ENCODE measurements at regions not wholly inside any gene's neighbourhood (a gene's known extent, or its start where the extent isn't known, plus 50 kb on each side); places are given as distances from the start of the nearest gene placed in this dataset.

DNA sequence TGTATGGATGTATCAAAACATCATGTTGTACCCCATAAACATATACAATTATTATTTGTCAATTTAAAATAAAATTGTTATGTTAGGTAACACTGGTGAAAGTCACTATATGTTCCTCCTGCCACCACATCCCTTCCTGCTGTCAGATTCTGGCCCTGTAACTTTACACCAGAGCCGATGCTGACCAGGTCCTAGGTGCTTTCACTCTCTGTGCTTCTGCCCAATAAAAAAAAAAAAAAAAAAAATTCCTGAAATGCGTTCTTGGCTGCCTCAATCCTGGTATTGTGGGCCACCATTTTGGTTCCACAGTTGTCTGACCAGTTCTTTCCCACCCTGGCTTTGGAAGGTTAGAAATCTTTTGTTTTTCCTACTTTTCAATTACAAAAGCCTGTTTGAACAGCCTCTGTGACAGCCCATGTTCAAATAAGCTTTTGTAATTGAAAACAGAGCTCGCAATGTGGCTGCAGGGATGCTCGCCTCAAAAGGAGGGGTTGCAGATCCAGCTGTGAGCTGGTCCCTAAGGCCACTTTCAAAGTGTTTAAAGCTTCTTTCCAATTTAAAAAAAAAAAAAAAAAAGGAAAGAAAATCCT lies 831.0 kb upstream of the EEF2KMT start:
- no peak for TF ChIP-seq POLR2AphosphoS5 (IDR thresholded peaks at IDR 0.05; ENCODE audit: low read depth, low read length)
- no peak for TF ChIP-seq POLR2A (IDR thresholded peaks at IDR 0.05; ENCODE audit: borderline replicate concordance, extremely low read depth, insufficient read depth, insufficient read length)
- TF ChIP-seq, protein P1, sequence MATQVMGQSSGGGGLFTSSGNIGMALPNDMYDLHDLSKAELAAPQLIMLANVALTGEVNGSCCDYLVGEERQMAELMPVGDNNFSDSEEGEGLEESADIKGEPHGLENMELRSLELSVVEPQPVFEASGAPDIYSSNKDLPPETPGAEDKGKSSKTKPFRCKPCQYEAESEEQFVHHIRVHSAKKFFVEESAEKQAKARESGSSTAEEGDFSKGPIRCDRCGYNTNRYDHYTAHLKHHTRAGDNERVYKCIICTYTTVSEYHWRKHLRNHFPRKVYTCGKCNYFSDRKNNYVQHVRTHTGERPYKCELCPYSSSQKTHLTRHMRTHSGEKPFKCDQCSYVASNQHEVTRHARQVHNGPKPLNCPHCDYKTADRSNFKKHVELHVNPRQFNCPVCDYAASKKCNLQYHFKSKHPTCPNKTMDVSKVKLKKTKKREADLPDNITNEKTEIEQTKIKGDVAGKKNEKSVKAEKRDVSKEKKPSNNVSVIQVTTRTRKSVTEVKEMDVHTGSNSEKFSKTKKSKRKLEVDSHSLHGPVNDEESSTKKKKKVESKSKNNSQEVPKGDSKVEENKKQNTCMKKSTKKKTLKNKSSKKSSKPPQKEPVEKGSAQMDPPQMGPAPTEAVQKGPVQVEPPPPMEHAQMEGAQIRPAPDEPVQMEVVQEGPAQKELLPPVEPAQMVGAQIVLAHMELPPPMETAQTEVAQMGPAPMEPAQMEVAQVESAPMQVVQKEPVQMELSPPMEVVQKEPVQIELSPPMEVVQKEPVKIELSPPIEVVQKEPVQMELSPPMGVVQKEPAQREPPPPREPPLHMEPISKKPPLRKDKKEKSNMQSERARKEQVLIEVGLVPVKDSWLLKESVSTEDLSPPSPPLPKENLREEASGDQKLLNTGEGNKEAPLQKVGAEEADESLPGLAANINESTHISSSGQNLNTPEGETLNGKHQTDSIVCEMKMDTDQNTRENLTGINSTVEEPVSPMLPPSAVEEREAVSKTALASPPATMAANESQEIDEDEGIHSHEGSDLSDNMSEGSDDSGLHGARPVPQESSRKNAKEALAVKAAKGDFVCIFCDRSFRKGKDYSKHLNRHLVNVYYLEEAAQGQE (IDR thresholded peaks at IDR 0.05; ENCODE audit: low read depth), result no peak
- TF ChIP-seq SIN3A (IDR thresholded peaks at IDR 0.05; ENCODE audit: low read depth), result no peak
- TF ChIP-seq, protein P2, sequence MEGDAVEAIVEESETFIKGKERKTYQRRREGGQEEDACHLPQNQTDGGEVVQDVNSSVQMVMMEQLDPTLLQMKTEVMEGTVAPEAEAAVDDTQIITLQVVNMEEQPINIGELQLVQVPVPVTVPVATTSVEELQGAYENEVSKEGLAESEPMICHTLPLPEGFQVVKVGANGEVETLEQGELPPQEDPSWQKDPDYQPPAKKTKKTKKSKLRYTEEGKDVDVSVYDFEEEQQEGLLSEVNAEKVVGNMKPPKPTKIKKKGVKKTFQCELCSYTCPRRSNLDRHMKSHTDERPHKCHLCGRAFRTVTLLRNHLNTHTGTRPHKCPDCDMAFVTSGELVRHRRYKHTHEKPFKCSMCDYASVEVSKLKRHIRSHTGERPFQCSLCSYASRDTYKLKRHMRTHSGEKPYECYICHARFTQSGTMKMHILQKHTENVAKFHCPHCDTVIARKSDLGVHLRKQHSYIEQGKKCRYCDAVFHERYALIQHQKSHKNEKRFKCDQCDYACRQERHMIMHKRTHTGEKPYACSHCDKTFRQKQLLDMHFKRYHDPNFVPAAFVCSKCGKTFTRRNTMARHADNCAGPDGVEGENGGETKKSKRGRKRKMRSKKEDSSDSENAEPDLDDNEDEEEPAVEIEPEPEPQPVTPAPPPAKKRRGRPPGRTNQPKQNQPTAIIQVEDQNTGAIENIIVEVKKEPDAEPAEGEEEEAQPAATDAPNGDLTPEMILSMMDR (IDR thresholded peaks at IDR 0.05 in 2 of 3, conservative IDR thresholded peaks at IDR 0.05 in 1 of 3; ENCODE audit: borderline replicate concordance in 1 of 3, insufficient read depth in 1 of 3, low read depth in 2 of 3, low read length in 2 of 3), result no peak
- no peak for TF ChIP-seq ZNF274 (IDR thresholded peaks at IDR 0.05; ENCODE audit: low read depth, low read length)
- TF ChIP-seq ZFX (IDR thresholded peaks at IDR 0.05), result no peak
- TF ChIP-seq RAD21 (IDR thresholded peaks at IDR 0.05; ENCODE audit: low read depth), result no peak
- TF ChIP-seq EZH2phosphoT487 (IDR thresholded peaks at IDR 0.05; ENCODE audit: borderline replicate concordance), result no peak
- TF ChIP-seq EGR1 (IDR thresholded peaks at IDR 0.05; ENCODE audit: low read depth), result no peak
- TF ChIP-seq FOSL1 (IDR thresholded peaks at IDR 0.05; ENCODE audit: low read depth), result no peak
- TF ChIP-seq EZH2 (IDR thresholded peaks at IDR 0.05), result no peak
